IMR-90 (cell line): ENCODE measurements at regions not wholly inside any gene's neighbourhood (a gene's known extent, or its start where the extent isn't known, plus 50 kb on each side); places are given as distances from the start of the nearest gene placed in this dataset.

Experiments
- ATAC-seq: fragments of 200-7000 bp; cut with Tn5 transposase; 2 replicates; pipeline ENCODE4 v1.9.1; 2020; ENCODE audit warnings: low read depth, mild to moderate bottlenecking, moderate library complexity
- BruUV-seq: library from RNA; stranded (reverse); fragments of 400-500 nt; replicated peaks from 2 replicates; lab custom pipeline; 2021; lab: Mats Ljungman, UMichigan
- CTCF ChIA-PET: fragments of 300-600 bp; formaldehyde crosslinking; extraction: SDS; loops from one replicate; lab custom pipeline; 2021; ENCODE audit warnings: antibody characterized with exemption; lab: Yijun Ruan, JAX
- POLR2A ChIA-PET: fragments of 300-600 bp; sonication (Branson Sonifier 250); formaldehyde crosslinking; loops from one replicate; lab custom pipeline; 2022; ENCODE audit warnings: antibody characterized with exemption; ENCODE audit not compliant: unreplicated experiment; lab: Charles Lee
- DNase-seq: peaks from one replicate; pipeline ENCODE4 v3.0.0; 2013
- H2AFZ ChIP-seq: replicated peaks from 2 replicates; pipeline ENCODE3; 2013; ENCODE audit warnings: low read length, mild to moderate bottlenecking; ENCODE audit not compliant: poor library complexity
- H2AK5ac ChIP-seq: 2 replicates; pipeline ENCODE4 v1.6.1; 2013; ENCODE audit warnings: low read depth, low read length, inconsistent platforms
- H2AK9ac ChIP-seq: replicated peaks from 2 replicates; pipeline ENCODE3; 2013; ENCODE audit warnings: mild to moderate bottlenecking, low read depth, low read length, moderate library complexity; ENCODE audit not compliant: poor library complexity
- H2BK120ac ChIP-seq: 2 replicates; pipeline ENCODE4 v1.6.1; 2013; ENCODE audit warnings: low read depth, low read length, inconsistent platforms
- H2BK15ac ChIP-seq: 3 replicates; pipeline ENCODE4 v1.6.1; 2013; ENCODE audit warnings: low read depth, low read length, inconsistent platforms
- H2BK20ac ChIP-seq: 2 replicates; pipeline ENCODE4 v1.6.1; 2013; ENCODE audit warnings: low read depth, mild to moderate bottlenecking, inconsistent platforms, low read length, moderate library complexity
- H2BK5ac ChIP-seq: 2 replicates; pipeline ENCODE4 v1.6.1; 2013; ENCODE audit warnings: mild to moderate bottlenecking, low read depth, low read length, inconsistent platforms; ENCODE audit not compliant: poor library complexity, severe bottlenecking
- H3K14ac ChIP-seq: replicated peaks from 2 replicates; pipeline ENCODE4 v1.6.1; 2013; ENCODE audit warnings: low read depth, low read length, inconsistent platforms
- H3K18ac ChIP-seq: 2 replicates; pipeline ENCODE4 v1.6.1; 2013; ENCODE audit warnings: low read depth, low read length, control low read depth
- H3K23ac ChIP-seq: 2 replicates; pipeline ENCODE4 v1.6.1; 2013; ENCODE audit warnings: low read depth, low read length, inconsistent platforms
- H3K27ac ChIP-seq: 2 replicates; pipeline ENCODE4 v1.5.1; 2013; ENCODE audit warnings: mild to moderate bottlenecking, control low read depth, low read length; ENCODE audit not compliant: insufficient read depth
- H3K27me3 ChIP-seq: 2 replicates; pipeline ENCODE4 v1.6.1; 2013; ENCODE audit warnings: low read length; ENCODE audit not compliant: control insufficient read depth, insufficient read depth
- H3K36me3 ChIP-seq: 2 replicates; pipeline ENCODE4 v1.6.1; 2013; ENCODE audit warnings: low read length, mixed read lengths; ENCODE audit not compliant: control insufficient read depth, insufficient read depth
- H3K4ac ChIP-seq: 2 replicates; pipeline ENCODE4 v1.6.1; 2013; ENCODE audit warnings: low read depth, low read length, inconsistent platforms
- H3K4me1 ChIP-seq: 2 replicates; pipeline ENCODE4 v1.6.1; 2013; ENCODE audit warnings: low read length, mixed read lengths; ENCODE audit not compliant: control insufficient read depth, insufficient read depth
- H3K4me2 ChIP-seq: 2 replicates; pipeline ENCODE4 v1.6.1; 2013; ENCODE audit warnings: low read depth, mild to moderate bottlenecking, control low read depth, low read length, moderate library complexity
- H3K4me3 ChIP-seq: 2 replicates; pipeline ENCODE4 v1.5.1; 2013; ENCODE audit warnings: low read depth, mild to moderate bottlenecking, control low read depth, low read length, moderate library complexity; ENCODE audit not compliant: insufficient read depth
- H3K56ac ChIP-seq: 2 replicates; pipeline ENCODE4 v1.6.1; 2013; ENCODE audit warnings: low read length, inconsistent platforms; ENCODE audit not compliant: insufficient read depth; ENCODE audit errors: extremely low read depth
- H3K79me1 ChIP-seq, 2 experiments: 2 replicates each; pipeline ENCODE4 v1.6.1; 2013; ENCODE audit warnings: low read length in 2 of 2, inconsistent platforms in 1 of 2, low read depth in 1 of 2
- H3K9ac ChIP-seq: 2 replicates; pipeline ENCODE4 v1.6.1; 2013; ENCODE audit warnings: low read depth, low read length, control low read depth
- H3K9me1 ChIP-seq: 2 replicates; pipeline ENCODE4 v1.6.1; 2013; ENCODE audit warnings: low read length, inconsistent platforms; ENCODE audit not compliant: insufficient read depth
- H3K9me3 ChIP-seq: 2 replicates; pipeline ENCODE4 v1.6.1; 2013; ENCODE audit warnings: low read length; ENCODE audit not compliant: control insufficient read depth, insufficient read depth
- H4K20me1 ChIP-seq: 2 replicates; pipeline ENCODE4 v1.6.1; 2013; ENCODE audit warnings: low read length, inconsistent platforms; ENCODE audit not compliant: insufficient read depth
- H4K5ac ChIP-seq: 2 replicates; pipeline ENCODE4 v1.6.1; 2013; ENCODE audit warnings: mild to moderate bottlenecking, low read depth, low read length, control low read depth
- H4K8ac ChIP-seq, 2 experiments: 2 replicates each; pipeline ENCODE4 v1.6.1; 2013; ENCODE audit warnings: low read depth in 2 of 2, low read length in 2 of 2, control low read depth in 1 of 2, inconsistent platforms in 1 of 2
- H4K91ac ChIP-seq: 2 replicates; pipeline ENCODE4 v1.6.1; 2013; ENCODE audit warnings: low read depth, low read length, inconsistent platforms; ENCODE audit not compliant: insufficient read depth
- FOS ChIP-seq: fragments of 150-350 bp; IDR thresholded peaks from 2 replicates; pipeline ENCODE4 v1.6.1; 2016; ENCODE audit warnings: low read depth, low read length
- MAZ ChIP-seq: IDR thresholded peaks from 2 replicates; pipeline ENCODE4 v1.6.1; 2012; ENCODE audit warnings: low read depth, mild to moderate bottlenecking, low read length, improper control_type of control experiment, moderate library complexity, borderline replicate concordance
- WGBS, 2 experiments: methylation state at CpG; one replicate each; pipeline versions ENCODE4 v1.1.5 to v1.1.7; 2013; ENCODE audit warnings: missing lambda C conversion rate in 2 of 2; ENCODE audit not compliant: insufficient read length in 1 of 2; ENCODE audit errors: extremely low coverage in 2 of 2; 5-methylcytosine and 5-hydroxymethylcytosine counted together
- dilution Hi-C: fragments of 300-500 bp; cut with HindIII; formaldehyde crosslinking; loops from one replicate; pipeline ENCODE4 v1.14.3; 2018; ENCODE audit warnings: low sequenced_read_pairs; ENCODE audit not compliant: unreplicated experiment
- in situ Hi-C: fragments of 300-500 bp; cut with MboI; formaldehyde crosslinking; loops from 3 replicates; pipeline ENCODE4 v1.14.3; 2019; ENCODE audit warnings: low sequenced_read_pairs, inconsistent platforms, mixed read lengths
- intact Hi-C: fragments of 100-400 bp; cut with micrococcal nuclease; formaldehyde crosslinking; loops from 2 replicates; pipeline ENCODE4 v1.10.0; 2022

- intact Hi-C loops (no loop called here), dilution Hi-C loops (no loop called here), in situ Hi-C loops (no loop called here)
- peaks cover 7% of the 10 kb centered on the region for H3K9me3 ChIP-seq
- no peak for ATAC-seq
- no peak overlapping the region for H2AK5ac ChIP-seq
- H3K23ac ChIP-seq, result no peak overlapping the region
- H2AK9ac ChIP-seq, result no peak overlapping the region
- no peak overlapping the region for H3K4ac ChIP-seq
- H2BK15ac ChIP-seq, result no peak overlapping the region
- H3K79me1 ChIP-seq, result no peaks in the 10 kb centered on the region
- H4K8ac ChIP-seq, result no peak overlapping the region
- H3K56ac ChIP-seq, result no peak overlapping the region
- no peaks in the 10 kb centered on the region for H3K36me3 ChIP-seq
- H3K14ac ChIP-seq, result no peak overlapping the region
- H3K27me3 ChIP-seq, result no peaks in the 10 kb centered on the region
- H4K91ac ChIP-seq, result no peak overlapping the region
- no peak overlapping the region for H2BK120ac ChIP-seq
- H4K20me1 ChIP-seq, result no peaks in the 10 kb centered on the region
- TF ChIP-seq MAZ, result no peak
- no peak for TF ChIP-seq FOS
- H2BK5ac ChIP-seq, result no peak overlapping the region
- ChIA-PET CTCF (no interaction called here), POLR2A (no interaction called here)
- DNase-seq, result no peak
- no peak overlapping the region for H2BK20ac ChIP-seq
- 55% methylated on average over 4 of the region's 5 CpGs; no CpG with 5 or more reads in 1 of the 2 experiments for WGBS, 2 experiments
- H3K4me2 ChIP-seq, result no peak overlapping the region
- no TSS peak for BruUV-seq
- no peak overlapping the region for H3K9ac ChIP-seq
- H4K5ac ChIP-seq, result no peak overlapping the region
- no peak overlapping the region for H3K4me3 ChIP-seq
- no peak overlapping the region for H3K18ac ChIP-seq
- no peak overlapping the region for H3K27ac ChIP-seq
- H3K4me1 ChIP-seq, result no peaks in the 10 kb centered on the region
- no peak overlapping the region for H2AFZ ChIP-seq
- H3K9me1 ChIP-seq, result no peaks in the 10 kb centered on the region
Observed at GRCh38 chr3:40642812-40643211, 118.1 kb downstream of the ZNF621 start.
